Fibroblast of peridontal ligament (primary cell): ENCODE measurements at regions not wholly inside any gene's neighbourhood (a gene's known extent, or its start where the extent isn't known, plus 50 kb on each side); places are given as distances from the start of the nearest gene placed in this dataset.
"Not testable (repeated sequence)": the region's sequence is repeated elsewhere in the genome, so short reads cannot be mapped to it uniquely, and the experiment has no call there.

Experiments
- DNase-seq: peaks from one replicate; pipeline ENCODE4 v3.0.0-alpha.2; 2010; ENCODE audit errors: extremely low read depth

GRCh38 chr6:120805276-120805675 is 529.0 kb downstream of the TBC1D32 start:
- DNase-seq, result no peak

- DNase-seq, result no peak
These were observed 529.7 kb downstream of the TBC1D32 start for GRCh38 chr6:120804612-120805011.

- DNase-seq, result no peak
These were observed 547.6 kb downstream of the TBC1D32 start for GRCh38 chr6:120786682-120787081.

- no peak for DNase-seq
These were observed 548.0 kb downstream of the TBC1D32 start for GRCh38 chr6:120786256-120786655.

GRCh38 chr6:120785459-120786086 is 548.7 kb downstream of the TBC1D32 start:
- DNase-seq, result no peak

GRCh38 chr6:120779441-120779840 is 554.8 kb downstream of the TBC1D32 start:
- DNase-seq, result no peak

- DNase-seq, result no peak
These were observed 558.6 kb downstream of the TBC1D32 start for GRCh38 chr6:120775698-120776097.

- DNase-seq, result no peak
These were observed 560.0 kb downstream of the TBC1D32 start for GRCh38 chr6:120774275-120774674.

GRCh38 chr6:120771019-120771418 is 563.3 kb downstream of the TBC1D32 start:
- DNase-seq, result no peak

- no peak for DNase-seq
These were observed 570.0 kb downstream of the TBC1D32 start for GRCh38 chr6:120764312-120764711.

GRCh38 chr6:120759570-120759969 is 574.7 kb downstream of the TBC1D32 start:
- DNase-seq, result no peak

- DNase-seq, result not testable (repeated sequence)
These were observed 585.7 kb downstream of the TBC1D32 start for GRCh38 chr6:120748574-120748973.

GRCh38 chr6:120736740-120737139 is 597.5 kb downstream of the TBC1D32 start:
- no peak for DNase-seq

- no peak for DNase-seq
These were observed 598.6 kb downstream of the TBC1D32 start for GRCh38 chr6:120735641-120736040.

- no peak for DNase-seq
These were observed 623.0 kb downstream of the TBC1D32 start for GRCh38 chr6:120711255-120711654.

GRCh38 chr6:120700001-120700400 is 634.3 kb downstream of the TBC1D32 start:
- no peak for DNase-seq

- no peak for DNase-seq
These were observed 647.8 kb downstream of the TBC1D32 start for GRCh38 chr6:120686492-120686891.

- no peak for DNase-seq
These were observed 652.1 kb downstream of the TBC1D32 start for GRCh38 chr6:120682145-120682544.

GRCh38 chr6:120681204-120681603 is 653.1 kb downstream of the TBC1D32 start:
- no peak for DNase-seq

GRCh38 chr6:120675886-120676285 is 658.4 kb downstream of the TBC1D32 start:
- DNase-seq, result no peak

GRCh38 chr6:120671519-120671918 is 662.8 kb downstream of the TBC1D32 start:
- DNase-seq, result no peak

- DNase-seq, result no peak
These were observed 681.8 kb downstream of the TBC1D32 start for GRCh38 chr6:120652506-120652905.

GRCh38 chr6:120648713-120649112 is 685.6 kb downstream of the TBC1D32 start:
- no peak for DNase-seq

GRCh38 chr6:120646101-120646500 is 688.2 kb downstream of the TBC1D32 start:
- DNase-seq, result no peak
